ENCODE measurements at regions not wholly inside any gene's neighbourhood (a gene's known extent, or its start where the extent isn't known, plus 50 kb on each side); places are given as distances from the start of the nearest gene placed in this dataset.
"Not testable (repeated sequence)": the region's sequence is repeated elsewhere in the genome, so short reads cannot be mapped to it uniquely, and the experiment has no call there.

DNA sequence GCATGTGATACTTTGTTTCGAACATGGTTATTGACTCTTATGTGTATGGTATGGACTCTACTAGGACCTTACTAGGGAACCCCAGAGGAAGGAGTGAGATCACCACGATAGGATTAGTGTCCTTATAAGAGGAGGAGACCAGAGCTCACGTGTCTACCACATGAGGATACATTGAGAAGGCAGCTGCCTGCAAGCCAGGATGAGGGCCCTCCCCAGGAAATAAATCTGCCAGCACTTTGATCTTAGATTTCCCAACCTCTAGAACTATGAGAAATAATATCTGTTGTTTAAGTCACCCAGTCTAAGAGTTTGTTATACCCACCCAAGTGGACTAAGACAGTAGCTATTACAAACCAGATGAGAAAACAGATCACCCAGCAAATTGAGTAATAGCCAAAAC, 559.3 kb upstream of the USP24 start:
- no peak overlapping the region for H3K27ac ChIP-seq
- no peak for TF ChIP-seq ZFX (IDR thresholded peaks at IDR 0.05; ENCODE audit: borderline replicate concordance)
- TF ChIP-seq, protein P1, sequence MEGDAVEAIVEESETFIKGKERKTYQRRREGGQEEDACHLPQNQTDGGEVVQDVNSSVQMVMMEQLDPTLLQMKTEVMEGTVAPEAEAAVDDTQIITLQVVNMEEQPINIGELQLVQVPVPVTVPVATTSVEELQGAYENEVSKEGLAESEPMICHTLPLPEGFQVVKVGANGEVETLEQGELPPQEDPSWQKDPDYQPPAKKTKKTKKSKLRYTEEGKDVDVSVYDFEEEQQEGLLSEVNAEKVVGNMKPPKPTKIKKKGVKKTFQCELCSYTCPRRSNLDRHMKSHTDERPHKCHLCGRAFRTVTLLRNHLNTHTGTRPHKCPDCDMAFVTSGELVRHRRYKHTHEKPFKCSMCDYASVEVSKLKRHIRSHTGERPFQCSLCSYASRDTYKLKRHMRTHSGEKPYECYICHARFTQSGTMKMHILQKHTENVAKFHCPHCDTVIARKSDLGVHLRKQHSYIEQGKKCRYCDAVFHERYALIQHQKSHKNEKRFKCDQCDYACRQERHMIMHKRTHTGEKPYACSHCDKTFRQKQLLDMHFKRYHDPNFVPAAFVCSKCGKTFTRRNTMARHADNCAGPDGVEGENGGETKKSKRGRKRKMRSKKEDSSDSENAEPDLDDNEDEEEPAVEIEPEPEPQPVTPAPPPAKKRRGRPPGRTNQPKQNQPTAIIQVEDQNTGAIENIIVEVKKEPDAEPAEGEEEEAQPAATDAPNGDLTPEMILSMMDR (IDR thresholded peaks at IDR 0.05): no peak

DNA sequence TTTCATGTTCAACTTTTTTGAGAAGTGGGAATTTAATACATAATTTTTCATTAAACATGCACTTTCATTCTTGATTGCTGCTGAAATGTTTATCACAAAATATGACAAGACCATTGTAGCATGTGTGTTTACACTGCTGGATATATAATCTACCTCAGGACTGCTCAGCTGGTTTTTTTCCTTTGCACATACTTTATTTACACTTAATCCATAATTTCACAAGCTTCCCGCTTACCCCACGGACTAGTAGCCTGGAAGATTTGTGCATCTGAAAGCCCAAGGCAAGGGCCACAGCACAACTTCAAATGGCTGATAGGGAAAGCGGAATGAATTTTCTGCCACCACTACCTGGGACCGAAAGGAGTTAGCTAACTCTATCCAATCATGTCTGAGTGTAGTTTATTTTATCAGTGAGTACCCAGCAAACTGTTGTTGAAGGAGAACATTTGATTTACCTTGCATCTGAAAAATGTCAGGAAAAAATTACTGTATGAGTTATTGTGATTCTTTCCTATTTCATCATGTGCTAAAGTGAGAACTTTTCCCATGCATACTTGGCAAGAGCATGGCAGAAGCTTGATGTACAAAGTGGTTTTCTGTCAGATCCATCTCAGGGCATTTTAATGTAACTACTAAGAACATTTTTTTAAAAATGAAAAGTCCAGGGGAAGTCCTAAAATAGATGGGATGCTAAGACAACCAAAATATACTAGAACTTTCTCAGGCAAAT, 558.2 kb upstream of the USP24 start:
- no peak for TF ChIP-seq ZFX (IDR thresholded peaks at IDR 0.05; ENCODE audit: borderline replicate concordance)
- TF ChIP-seq, protein P1 (IDR thresholded peaks at IDR 0.05): no peak
- no peak overlapping the region for H3K27ac ChIP-seq

DNA sequence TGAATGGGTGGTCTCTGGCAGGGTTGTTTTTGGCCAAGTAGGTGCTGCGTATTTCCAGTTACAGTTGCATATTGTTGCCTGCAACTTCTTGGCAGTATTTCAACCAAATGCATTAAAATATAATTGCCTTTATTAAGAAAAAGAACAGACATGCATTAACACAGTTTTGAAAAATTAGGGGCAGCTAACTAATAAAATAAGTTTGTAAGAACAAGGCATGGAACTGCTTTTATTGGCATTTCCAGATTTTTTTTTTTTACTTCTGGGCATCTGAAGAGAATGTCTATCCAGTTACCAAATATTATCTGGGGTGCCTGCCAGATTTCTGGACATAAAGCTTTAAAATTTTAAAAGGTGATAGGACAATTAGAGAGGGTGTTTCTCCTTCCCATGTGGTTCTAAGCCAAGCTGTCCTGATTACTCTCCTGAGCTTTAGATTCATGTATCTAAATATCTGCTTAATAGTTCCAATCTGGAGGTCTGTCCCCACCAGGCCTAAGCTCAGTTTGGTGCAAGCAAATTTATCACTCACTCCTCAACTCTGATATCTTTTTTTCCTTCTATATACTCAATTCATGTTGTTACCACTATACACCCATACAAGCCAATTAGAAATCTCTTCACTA, 553.3 kb upstream of the USP24 start:
- no peak overlapping the region for H3K27ac ChIP-seq
- TF ChIP-seq, protein P1 (IDR thresholded peaks at IDR 0.05): no peak
- no peak for TF ChIP-seq ZFX (IDR thresholded peaks at IDR 0.05; ENCODE audit: borderline replicate concordance)

DNA sequence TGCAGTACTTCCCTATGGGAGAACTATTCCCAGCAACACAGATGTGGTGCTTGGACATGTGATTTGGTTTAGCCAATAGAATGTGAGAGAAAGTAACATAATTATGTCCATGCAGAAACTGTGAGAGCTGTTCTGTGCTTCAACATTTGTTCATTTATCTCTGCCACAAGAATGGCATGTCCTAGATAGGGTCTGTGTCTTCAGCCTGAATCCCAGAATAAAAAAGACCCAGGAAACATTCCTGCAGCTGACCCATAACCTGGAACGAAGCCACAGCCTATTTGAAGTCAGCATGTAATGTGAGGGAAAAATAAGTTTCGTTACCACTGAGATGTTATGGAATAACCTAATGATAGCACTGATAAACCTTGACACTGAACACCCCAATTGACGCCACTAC, 552.0 kb upstream of the USP24 start:
- TF ChIP-seq, protein P1 (IDR thresholded peaks at IDR 0.05): no peak
- TF ChIP-seq ZFX (IDR thresholded peaks at IDR 0.05; ENCODE audit: borderline replicate concordance): no peak
- H3K27ac ChIP-seq: no peak overlapping the region

DNA sequence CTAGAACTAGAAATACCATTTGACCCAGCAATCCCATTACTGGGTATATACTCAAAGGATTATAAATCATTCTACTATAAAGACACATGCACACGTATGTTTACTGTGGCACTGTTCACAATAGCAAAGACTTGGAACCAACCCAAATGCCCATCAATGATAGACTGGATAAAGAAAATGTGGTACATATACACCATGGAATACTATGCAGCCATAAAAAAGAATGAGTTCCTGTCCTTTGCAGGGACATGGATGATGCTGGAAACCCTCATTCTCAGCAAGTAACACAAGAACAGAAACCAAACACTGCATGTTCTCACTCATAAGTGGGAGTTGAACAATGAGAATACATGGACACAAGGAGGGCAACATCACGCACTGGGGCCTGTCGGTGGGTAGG, 550.3 kb upstream of the USP24 start:
- H3K27ac ChIP-seq: not testable (repeated sequence)

DNA sequence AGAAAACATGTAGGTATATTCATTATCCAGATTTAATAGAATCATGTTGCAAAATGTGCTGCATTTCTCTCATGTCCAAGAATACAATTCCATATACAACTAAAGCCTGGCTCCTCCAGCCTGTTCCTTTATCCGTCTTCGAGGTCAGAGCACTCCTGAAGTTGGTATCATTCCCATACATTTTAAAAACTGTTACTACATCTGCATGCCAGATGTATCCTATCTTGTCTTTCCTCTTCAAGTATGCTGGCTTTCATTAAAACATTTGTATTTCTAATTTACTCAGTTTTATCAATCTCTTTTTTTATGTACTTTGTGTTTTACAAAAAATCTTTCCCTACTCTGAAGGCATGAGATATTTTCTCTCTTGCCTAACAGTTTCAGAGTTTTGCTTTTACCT, 536.6 kb upstream of the USP24 start:
- no peak overlapping the region for H3K27ac ChIP-seq
- TF ChIP-seq ZFX (IDR thresholded peaks at IDR 0.05; ENCODE audit: borderline replicate concordance): no peak
- TF ChIP-seq, protein P1 (IDR thresholded peaks at IDR 0.05): no peak

DNA sequence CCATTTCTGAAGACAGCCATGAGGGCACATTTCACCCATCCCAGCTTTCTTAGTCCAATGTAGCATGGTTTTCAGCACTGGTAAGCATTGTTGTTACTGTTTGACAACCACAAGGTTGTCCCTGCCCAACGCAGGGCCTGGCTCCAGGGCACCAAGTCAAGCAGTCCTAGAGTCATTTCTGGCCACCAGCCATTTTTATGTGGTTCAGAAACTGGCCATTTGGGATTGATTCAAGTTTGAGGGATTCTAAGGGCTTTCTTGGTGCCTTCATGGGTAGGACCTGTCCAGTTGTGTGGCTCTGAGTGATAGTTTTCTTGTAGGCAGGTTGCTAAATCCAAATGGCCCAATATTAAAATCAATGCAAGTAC, 535.4 kb upstream of the USP24 start:
- TF ChIP-seq, protein P1 (IDR thresholded peaks at IDR 0.05): no peak
- no peak for TF ChIP-seq ZFX (IDR thresholded peaks at IDR 0.05; ENCODE audit: borderline replicate concordance)
- no peak overlapping the region for H3K27ac ChIP-seq

All from 22Rv1 (cell line).